Liver (tissue), 8 donors: ENCODE measurements at regions not wholly inside any gene's neighbourhood (a gene's known extent, or its start where the extent isn't known, plus 50 kb on each side); places are given as distances from the start of the nearest gene placed in this dataset.

Source experiments
- DNase-seq: peaks from one replicate; pipeline ENCODE4 v3.0.0-alpha.2; 2017; ENCODE audit warnings: low spot score
- H3K27ac ChIP-seq, 2 donors: one replicate each; pipeline ENCODE4 v1.7.0; 2013; ENCODE audit warnings: inconsistent platforms in 2 of 2, low read length in 2 of 2, control low read depth in 1 of 2, low read depth in 1 of 2, mild to moderate bottlenecking in 1 of 2
- H3K27me3 ChIP-seq, 4 donors: one replicate each; pipeline versions ENCODE4 v1.6.1 to v1.7.0; 2013; ENCODE audit warnings: low read length in 3 of 4, inconsistent platforms in 1 of 4, mild to moderate bottlenecking in 1 of 4, moderate library complexity in 1 of 4; ENCODE audit not compliant: control insufficient read depth in 4 of 4, insufficient read depth in 4 of 4
- H3K36me3 ChIP-seq, 4 donors: one replicate each; pipeline versions ENCODE4 v1.6.1 to v1.7.0; 2013; ENCODE audit warnings: low read length in 3 of 4, mild to moderate bottlenecking in 3 of 4, low read depth in 1 of 4, moderate library complexity in 1 of 4; ENCODE audit not compliant: control insufficient read depth in 4 of 4, insufficient read depth in 3 of 4
- H3K4me1 ChIP-seq, 4 donors: one replicate each; pipeline versions ENCODE4 v1.6.1 to v1.7.0; 2013; ENCODE audit warnings: low read length in 3 of 4, mild to moderate bottlenecking in 3 of 4, moderate library complexity in 1 of 4; ENCODE audit not compliant: control insufficient read depth in 4 of 4, insufficient read depth in 4 of 4
- H3K4me3 ChIP-seq, 3 donors: one replicate each; pipeline versions ENCODE4 v1.6.1 to v1.7.0; 2013; ENCODE audit warnings: low read length in 3 of 3, control low read depth in 1 of 3, low read depth in 1 of 3, mild to moderate bottlenecking in 1 of 3
- H3K9ac ChIP-seq, 2 donors: one replicate each; pipeline ENCODE4 v1.7.0; 2013; ENCODE audit warnings: low read length in 2 of 2, mild to moderate bottlenecking in 2 of 2, moderate library complexity in 2 of 2, control low read depth in 1 of 2, low read depth in 1 of 2
- H3K9me3 ChIP-seq, 4 donors: one replicate each; pipeline versions ENCODE4 v1.6.1 to v1.7.0; 2013; ENCODE audit warnings: low read length in 3 of 4; ENCODE audit not compliant: control insufficient read depth in 4 of 4
- EGR1 ChIP-seq, 2 donors: IDR thresholded peaks; 2 replicates each; pipeline ENCODE4 v1.6.1; 2016 to 2018; ENCODE audit warnings: antibody characterized with exemption in 2 of 2, low read depth in 2 of 2
- FOXA1 ChIP-seq: IDR thresholded peaks from 2 replicates; pipeline ENCODE4 v1.6.1; 2016; ENCODE audit warnings: antibody characterized with exemption
- FOXA2 ChIP-seq: IDR thresholded peaks from 2 replicates; pipeline ENCODE4 v1.6.1; 2016; ENCODE audit warnings: antibody characterized with exemption
- GABPA ChIP-seq, 2 donors: IDR thresholded peaks in 1 of 2; conservative IDR thresholded peaks in 1 of 2; 2 replicates each; pipeline ENCODE4 v1.6.1; 2016; ENCODE audit warnings: antibody characterized with exemption in 2 of 2, mild to moderate bottlenecking in 1 of 2, moderate library complexity in 1 of 2
- HNF4A ChIP-seq, 2 donors: conservative IDR thresholded peaks; 2 replicates each; pipeline ENCODE4 v1.6.1; 2016; ENCODE audit warnings: antibody characterized with exemption in 2 of 2, mild to moderate bottlenecking in 2 of 2
- HNF4G ChIP-seq: IDR thresholded peaks from 2 replicates; pipeline ENCODE4 v1.6.1; 2016; ENCODE audit warnings: antibody characterized with exemption
- JUND ChIP-seq, 2 donors: IDR thresholded peaks; 2 replicates each; pipeline ENCODE4 v1.6.1; 2016; ENCODE audit warnings: antibody characterized with exemption in 2 of 2
- NR2F2 ChIP-seq: IDR thresholded peaks from 2 replicates; pipeline ENCODE4 v1.6.1; 2016; ENCODE audit warnings: antibody characterized with exemption
- RAD21 ChIP-seq, 2 donors: IDR thresholded peaks; 2 replicates each; pipeline ENCODE4 v1.6.1; 2016; ENCODE audit warnings: antibody characterized with exemption in 2 of 2, mild to moderate bottlenecking in 2 of 2
- RXRA ChIP-seq, 2 donors: IDR thresholded peaks; 2 replicates each; pipeline ENCODE4 v1.6.1; 2017 to 2018; ENCODE audit warnings: antibody characterized with exemption in 2 of 2, mild to moderate bottlenecking in 1 of 2
- SP1 ChIP-seq: IDR thresholded peaks from 2 replicates; pipeline ENCODE4 v1.6.1; 2018; ENCODE audit warnings: antibody characterized with exemption, mild to moderate bottlenecking
- TAF1 ChIP-seq: conservative IDR thresholded peaks from 2 replicates; pipeline ENCODE4 v1.6.1; 2016; ENCODE audit warnings: antibody characterized with exemption, mild to moderate bottlenecking
- YY1 ChIP-seq: IDR thresholded peaks from 2 replicates; pipeline ENCODE4 v1.6.1; 2016; ENCODE audit warnings: antibody characterized with exemption, mild to moderate bottlenecking
- WGBS: extraction: QIAGEN DNeasy Blood & Tissue Kit; methylation state at CpG from one replicate; pipeline ENCODE4 v1.1.7; 2013; 5-methylcytosine and 5-hydroxymethylcytosine counted together
- TF ChIP-seq, protein P1 (sequence below): IDR thresholded peaks from 2 replicates; pipeline ENCODE4 v1.6.1; 2016; ENCODE audit warnings: antibody characterized with exemption, mild to moderate bottlenecking
- TF ChIP-seq, protein P2 (sequence below): fragments of 150-350 bp; IDR thresholded peaks from 2 replicates; pipeline ENCODE4 v1.5.1; 2017; ENCODE audit warnings: improper control_type of control experiment, low read depth, low read length; ENCODE audit not compliant: missing input control
- TF ChIP-seq, protein P3 (sequence below): IDR thresholded peaks from 2 replicates; pipeline ENCODE4 v1.6.1; 2016; ENCODE audit warnings: antibody characterized with exemption
- TF ChIP-seq, protein P4 (sequence below): IDR thresholded peaks from 2 replicates; pipeline ENCODE4 v1.6.1; 2016; ENCODE audit warnings: antibody characterized with exemption
- TF ChIP-seq, protein P5 (sequence below): IDR thresholded peaks from 2 replicates; pipeline ENCODE4 v1.6.1; 2016; ENCODE audit warnings: antibody characterized with exemption
- donor health status: healthy.
- donor health status: healthy.
- donor health status: healthy.
- donor health status: healthy.
- donor health status: healthy.

DNA sequence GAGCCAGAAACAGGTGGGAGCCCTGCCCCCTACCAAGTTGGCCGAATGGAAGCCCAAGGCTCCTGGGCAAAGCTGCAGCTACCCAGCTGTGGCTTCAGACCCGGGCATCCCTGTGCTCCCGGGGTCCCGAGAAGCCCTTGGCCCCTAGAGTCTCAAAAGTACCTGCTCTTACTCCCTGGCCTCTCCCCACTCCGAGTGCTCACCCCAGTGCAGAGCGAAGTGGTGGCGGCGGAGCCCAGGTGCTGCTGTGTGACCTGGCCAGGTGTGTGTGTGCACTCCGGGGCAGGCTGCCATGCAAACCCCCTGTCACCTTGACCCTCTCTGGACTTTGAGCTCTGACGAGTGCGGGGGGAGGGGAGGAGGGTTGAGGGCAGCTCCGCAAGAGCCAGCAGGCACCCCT lies 493.8 kb upstream of the MANEA start (continued):
- TF ChIP-seq, protein P1, sequence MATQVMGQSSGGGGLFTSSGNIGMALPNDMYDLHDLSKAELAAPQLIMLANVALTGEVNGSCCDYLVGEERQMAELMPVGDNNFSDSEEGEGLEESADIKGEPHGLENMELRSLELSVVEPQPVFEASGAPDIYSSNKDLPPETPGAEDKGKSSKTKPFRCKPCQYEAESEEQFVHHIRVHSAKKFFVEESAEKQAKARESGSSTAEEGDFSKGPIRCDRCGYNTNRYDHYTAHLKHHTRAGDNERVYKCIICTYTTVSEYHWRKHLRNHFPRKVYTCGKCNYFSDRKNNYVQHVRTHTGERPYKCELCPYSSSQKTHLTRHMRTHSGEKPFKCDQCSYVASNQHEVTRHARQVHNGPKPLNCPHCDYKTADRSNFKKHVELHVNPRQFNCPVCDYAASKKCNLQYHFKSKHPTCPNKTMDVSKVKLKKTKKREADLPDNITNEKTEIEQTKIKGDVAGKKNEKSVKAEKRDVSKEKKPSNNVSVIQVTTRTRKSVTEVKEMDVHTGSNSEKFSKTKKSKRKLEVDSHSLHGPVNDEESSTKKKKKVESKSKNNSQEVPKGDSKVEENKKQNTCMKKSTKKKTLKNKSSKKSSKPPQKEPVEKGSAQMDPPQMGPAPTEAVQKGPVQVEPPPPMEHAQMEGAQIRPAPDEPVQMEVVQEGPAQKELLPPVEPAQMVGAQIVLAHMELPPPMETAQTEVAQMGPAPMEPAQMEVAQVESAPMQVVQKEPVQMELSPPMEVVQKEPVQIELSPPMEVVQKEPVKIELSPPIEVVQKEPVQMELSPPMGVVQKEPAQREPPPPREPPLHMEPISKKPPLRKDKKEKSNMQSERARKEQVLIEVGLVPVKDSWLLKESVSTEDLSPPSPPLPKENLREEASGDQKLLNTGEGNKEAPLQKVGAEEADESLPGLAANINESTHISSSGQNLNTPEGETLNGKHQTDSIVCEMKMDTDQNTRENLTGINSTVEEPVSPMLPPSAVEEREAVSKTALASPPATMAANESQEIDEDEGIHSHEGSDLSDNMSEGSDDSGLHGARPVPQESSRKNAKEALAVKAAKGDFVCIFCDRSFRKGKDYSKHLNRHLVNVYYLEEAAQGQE, result no peak
- TF ChIP-seq GABPA (IDR thresholded peaks at IDR 0.05 in 1 of 2, conservative IDR thresholded peaks at IDR 0.05 in 1 of 2), result no peak
- TF ChIP-seq TAF1, result no peak
- no peak for TF ChIP-seq EGR1 (IDR thresholded peaks at IDR 0.05; ENCODE audit: low read depth in 2 of 2)
- TF ChIP-seq, protein P2, sequence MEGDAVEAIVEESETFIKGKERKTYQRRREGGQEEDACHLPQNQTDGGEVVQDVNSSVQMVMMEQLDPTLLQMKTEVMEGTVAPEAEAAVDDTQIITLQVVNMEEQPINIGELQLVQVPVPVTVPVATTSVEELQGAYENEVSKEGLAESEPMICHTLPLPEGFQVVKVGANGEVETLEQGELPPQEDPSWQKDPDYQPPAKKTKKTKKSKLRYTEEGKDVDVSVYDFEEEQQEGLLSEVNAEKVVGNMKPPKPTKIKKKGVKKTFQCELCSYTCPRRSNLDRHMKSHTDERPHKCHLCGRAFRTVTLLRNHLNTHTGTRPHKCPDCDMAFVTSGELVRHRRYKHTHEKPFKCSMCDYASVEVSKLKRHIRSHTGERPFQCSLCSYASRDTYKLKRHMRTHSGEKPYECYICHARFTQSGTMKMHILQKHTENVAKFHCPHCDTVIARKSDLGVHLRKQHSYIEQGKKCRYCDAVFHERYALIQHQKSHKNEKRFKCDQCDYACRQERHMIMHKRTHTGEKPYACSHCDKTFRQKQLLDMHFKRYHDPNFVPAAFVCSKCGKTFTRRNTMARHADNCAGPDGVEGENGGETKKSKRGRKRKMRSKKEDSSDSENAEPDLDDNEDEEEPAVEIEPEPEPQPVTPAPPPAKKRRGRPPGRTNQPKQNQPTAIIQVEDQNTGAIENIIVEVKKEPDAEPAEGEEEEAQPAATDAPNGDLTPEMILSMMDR, result no peak
- TF ChIP-seq HNF4G, result no peak
- TF ChIP-seq FOXA2, result no peak
- TF ChIP-seq NR2F2, result no peak
- TF ChIP-seq JUND (IDR thresholded peaks at IDR 0.05), result no peak
- TF ChIP-seq RXRA (IDR thresholded peaks at IDR 0.05), result no peak

DNA sequence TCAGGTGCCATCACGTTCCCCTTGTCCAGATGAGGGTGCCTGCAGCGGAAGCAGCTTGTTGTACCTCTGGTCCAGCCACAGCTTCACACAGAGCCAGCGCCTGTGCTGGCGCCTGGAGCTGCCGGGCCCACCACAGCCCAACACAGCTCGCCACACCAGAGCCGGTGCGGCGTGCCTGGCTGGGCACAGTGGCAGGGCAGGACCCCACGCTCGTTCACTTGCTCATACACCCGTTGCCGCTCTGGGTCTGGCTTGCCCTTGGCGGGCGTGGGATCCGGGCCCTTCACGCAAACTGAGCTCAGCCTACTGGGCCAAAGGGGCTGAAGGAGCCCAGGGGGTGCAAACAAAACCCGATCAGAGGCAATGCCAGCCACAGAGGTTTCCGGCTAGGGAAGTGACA lies 492.5 kb upstream of the MANEA start:
- H3K4me3 ChIP-seq, result no peak overlapping the region
- no peaks in the 10 kb centered on the region for H3K36me3 ChIP-seq
- TF ChIP-seq GABPA (IDR thresholded peaks at IDR 0.05 in 1 of 2, conservative IDR thresholded peaks at IDR 0.05 in 1 of 2), result no peak
- TF ChIP-seq TAF1, result no peak
- TF ChIP-seq HNF4G, result no peak
- TF ChIP-seq HNF4A (conservative IDR thresholded peaks at IDR 0.05), result no peak
- no peak for TF ChIP-seq EGR1 (IDR thresholded peaks at IDR 0.05; ENCODE audit: low read depth in 2 of 2)
- TF ChIP-seq, protein P3, sequence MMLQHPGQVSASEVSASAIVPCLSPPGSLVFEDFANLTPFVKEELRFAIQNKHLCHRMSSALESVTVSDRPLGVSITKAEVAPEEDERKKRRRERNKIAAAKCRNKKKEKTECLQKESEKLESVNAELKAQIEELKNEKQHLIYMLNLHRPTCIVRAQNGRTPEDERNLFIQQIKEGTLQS, result no peak
- no peak for TF ChIP-seq FOXA2
- TF ChIP-seq NR2F2, result no peak
- TF ChIP-seq, protein P4, sequence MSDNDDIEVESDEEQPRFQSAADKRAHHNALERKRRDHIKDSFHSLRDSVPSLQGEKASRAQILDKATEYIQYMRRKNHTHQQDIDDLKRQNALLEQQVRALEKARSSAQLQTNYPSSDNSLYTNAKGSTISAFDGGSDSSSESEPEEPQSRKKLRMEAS, result no peak
- no peak for TF ChIP-seq SP1
- TF ChIP-seq RAD21 (IDR thresholded peaks at IDR 0.05), result no peak
- TF ChIP-seq, protein P5, sequence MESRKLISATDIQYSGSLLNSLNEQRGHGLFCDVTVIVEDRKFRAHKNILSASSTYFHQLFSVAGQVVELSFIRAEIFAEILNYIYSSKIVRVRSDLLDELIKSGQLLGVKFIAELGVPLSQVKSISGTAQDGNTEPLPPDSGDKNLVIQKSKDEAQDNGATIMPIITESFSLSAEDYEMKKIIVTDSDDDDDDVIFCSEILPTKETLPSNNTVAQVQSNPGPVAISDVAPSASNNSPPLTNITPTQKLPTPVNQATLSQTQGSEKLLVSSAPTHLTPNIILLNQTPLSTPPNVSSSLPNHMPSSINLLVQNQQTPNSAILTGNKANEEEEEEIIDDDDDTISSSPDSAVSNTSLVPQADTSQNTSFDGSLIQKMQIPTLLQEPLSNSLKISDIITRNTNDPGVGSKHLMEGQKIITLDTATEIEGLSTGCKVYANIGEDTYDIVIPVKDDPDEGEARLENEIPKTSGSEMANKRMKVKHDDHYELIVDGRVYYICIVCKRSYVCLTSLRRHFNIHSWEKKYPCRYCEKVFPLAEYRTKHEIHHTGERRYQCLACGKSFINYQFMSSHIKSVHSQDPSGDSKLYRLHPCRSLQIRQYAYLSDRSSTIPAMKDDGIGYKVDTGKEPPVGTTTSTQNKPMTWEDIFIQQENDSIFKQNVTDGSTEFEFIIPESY, result no peak
- no peak for TF ChIP-seq RXRA (IDR thresholded peaks at IDR 0.05)
- TF ChIP-seq FOXA1, result no peak
- TF ChIP-seq, protein P2, result no peak
- TF ChIP-seq, protein P1, result no peak
- no peak for TF ChIP-seq JUND (IDR thresholded peaks at IDR 0.05)
- TF ChIP-seq YY1, result no peak
- 96% methylated on average over 19 of the region's 19 CpGs for WGBS
- H3K27ac ChIP-seq, result no peak overlapping the region
- H3K27me3 ChIP-seq, result no peaks in the 10 kb centered on the region
- DNase-seq, result no peak
- H3K9me3 ChIP-seq, result no peaks in the 10 kb centered on the region
- no peak overlapping the region for H3K9ac ChIP-seq
- H3K4me1 ChIP-seq, result peaks cover 0 to 12% (median 3%) of the 10 kb centered on the region in 4 donors
